Spleen (tissue), 11 donors: ENCODE measurements at regions not wholly inside any gene's neighbourhood (a gene's known extent, or its start where the extent isn't known, plus 50 kb on each side); places are given as distances from the start of the nearest gene placed in this dataset.

Source experiments
- DNase-seq: peaks from one replicate; pipeline ENCODE4 v3.0.0-alpha.2; 2020
- H3K27ac ChIP-seq, 8 donors: fragments of 200-600 bp; sonication (generic) in 7 of 8; 1 replicate in 4 of 8; 2 replicates in 4 of 8; pipeline versions ENCODE4 v1.5.0 to v1.8.0; 2016 to 2021; ENCODE audit warnings: inconsistent platforms in 4 of 8, mild to moderate bottlenecking in 4 of 8, moderate library complexity in 1 of 8
- H3K27me3 ChIP-seq, 7 donors: fragments of 200-600 bp; sonication (generic) in 6 of 7; replicated peaks in 1 of 7; 1 replicate in 4 of 7; 2 replicates in 3 of 7; pipeline versions ENCODE4 v1.5.0 to v1.8.0; 2016 to 2021; ENCODE audit warnings: inconsistent platforms in 3 of 7, mild to moderate bottlenecking in 1 of 7
- H3K36me3 ChIP-seq, 6 donors: fragments of 200-600 bp; sonication (generic) in 5 of 6; 1 replicate in 4 of 6; 2 replicates in 2 of 6; pipeline versions ENCODE4 v1.5.0 to v1.8.0; 2016 to 2021; ENCODE audit warnings: inconsistent platforms in 2 of 6
- H3K4me1 ChIP-seq, 6 donors: fragments of 200-600 bp; sonication (generic) in 5 of 6; 1 replicate in 3 of 6; 2 replicates in 3 of 6; pipeline versions ENCODE4 v1.5.0 to v1.8.0; 2016 to 2021; ENCODE audit warnings: inconsistent platforms in 3 of 6
- H3K4me3 ChIP-seq, 8 donors: fragments of 200-600 bp; sonication (generic) in 7 of 8; 1 replicate in 4 of 8; 2 replicates in 4 of 8; pipeline versions ENCODE4 v1.5.0 to v1.8.0; 2016 to 2021; ENCODE audit warnings: inconsistent platforms in 4 of 8, mild to moderate bottlenecking in 4 of 8, moderate library complexity in 2 of 8
- H3K9me3 ChIP-seq, 8 donors: fragments of 200-600 bp; sonication (generic) in 7 of 8; 1 replicate in 4 of 8; 2 replicates in 4 of 8; pipeline versions ENCODE4 v1.5.0 to v1.8.0; 2016 to 2021; ENCODE audit warnings: inconsistent platforms in 4 of 8
- POLR2A ChIP-seq, 3 donors: fragments of 450-650 bp; IDR thresholded peaks; one replicate each; pipeline ENCODE4 v1.5.1; 2017; ENCODE audit warnings: antibody characterized with exemption in 3 of 3, mild to moderate bottlenecking in 1 of 3
- POLR2AphosphoS5 ChIP-seq, 3 donors: sonication (generic); formaldehyde crosslinking; IDR thresholded peaks; one replicate each; pipeline ENCODE4 v1.5.1; 2017; ENCODE audit warnings: antibody characterized with exemption in 3 of 3
- WGBS, 5 donors: extraction: QIAGEN DNeasy Blood & Tissue Kit in 3 of 5; methylation state at CpG; one replicate each; pipeline versions ENCODE4 v1.1.5 to v1.1.7; 2013 to 2018; 5-methylcytosine and 5-hydroxymethylcytosine counted together
- intact Hi-C: fragments of 100-400 bp; cut with DNase I; formaldehyde crosslinking; loops from one replicate; pipeline ENCODE4 v1.15.0; 2023; ENCODE audit warnings: low total_unique reads
- TF ChIP-seq, protein P1 (sequence below), 11 experiments: fragments of 200-600 bp in 7 of 11; fragments of 450-650 bp in 4 of 11; sonication (generic) in 4 of 11; IDR thresholded peaks in 8 of 11; conservative IDR thresholded peaks in 3 of 11; 1 replicate in 7 of 11; 2 replicates in 4 of 11; pipeline versions ENCODE4 v1.4.0 to v1.8.0; 2016 to 2021; ENCODE audit warnings: antibody characterized with exemption in 11 of 11, inconsistent platforms in 4 of 11, mild to moderate bottlenecking in 1 of 11
- donor health status: healthy with polysubstance abuse.
- donor health status: DM: no; HTN: no; CAD: no; lungs with moderate emphysema.
- donor health status: DM: no; HTN: no; CAD: no.
- donor health status: Bipolar disorder and iron deficiency.
- donor health status: healthy.
- donor health status: DM: no; HTN: no; CAD: no.
- donor health status: DM: yes; HTN: yes; CAD: no.

DNA sequence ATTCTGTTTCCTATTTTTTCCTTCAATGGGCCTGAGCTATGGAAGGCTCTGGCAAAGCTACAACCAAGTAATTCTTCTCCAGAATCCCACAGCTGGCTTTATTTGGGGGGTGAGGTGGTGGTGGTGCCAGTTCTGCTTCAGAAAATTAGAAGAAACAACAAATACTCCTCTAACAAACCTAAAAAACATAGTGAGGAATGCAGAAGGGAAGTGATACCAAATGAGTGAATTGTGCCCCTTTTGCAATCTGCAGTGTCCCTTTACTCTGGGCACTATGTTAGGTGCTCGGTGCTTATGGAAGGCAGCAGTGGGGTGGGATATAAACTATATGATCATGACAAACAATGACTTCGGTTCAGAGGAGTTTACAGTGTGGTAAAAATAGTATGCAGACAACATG is 90.4 kb upstream of the ROPN1 start:
- DNase-seq = no peak
- WGBS, 5 donors = 74 to 82% (median 79%) methylated on average over 2 of the region's 2 CpGs
- Histone ChIP-seq H3K27me3 (peaks cover 0 to 2% (median 0%) of the 10 kb centered on the region in 7 donors), H3K4me3 (no peak overlapping the region), H3K9me3 (no peaks in the 10 kb centered on the region), H3K36me3 (no peaks in the 10 kb centered on the region), H3K27ac (no peak overlapping the region), H3K4me1 (peaks cover 0 to 8% (median 2%) of the 10 kb centered on the region in 6 donors)
- TF ChIP-seq POLR2A (IDR thresholded peaks at IDR 0.05) (no peak), POLR2AphosphoS5 (IDR thresholded peaks at IDR 0.05) (no peak)
- TF ChIP-seq, protein P1, sequence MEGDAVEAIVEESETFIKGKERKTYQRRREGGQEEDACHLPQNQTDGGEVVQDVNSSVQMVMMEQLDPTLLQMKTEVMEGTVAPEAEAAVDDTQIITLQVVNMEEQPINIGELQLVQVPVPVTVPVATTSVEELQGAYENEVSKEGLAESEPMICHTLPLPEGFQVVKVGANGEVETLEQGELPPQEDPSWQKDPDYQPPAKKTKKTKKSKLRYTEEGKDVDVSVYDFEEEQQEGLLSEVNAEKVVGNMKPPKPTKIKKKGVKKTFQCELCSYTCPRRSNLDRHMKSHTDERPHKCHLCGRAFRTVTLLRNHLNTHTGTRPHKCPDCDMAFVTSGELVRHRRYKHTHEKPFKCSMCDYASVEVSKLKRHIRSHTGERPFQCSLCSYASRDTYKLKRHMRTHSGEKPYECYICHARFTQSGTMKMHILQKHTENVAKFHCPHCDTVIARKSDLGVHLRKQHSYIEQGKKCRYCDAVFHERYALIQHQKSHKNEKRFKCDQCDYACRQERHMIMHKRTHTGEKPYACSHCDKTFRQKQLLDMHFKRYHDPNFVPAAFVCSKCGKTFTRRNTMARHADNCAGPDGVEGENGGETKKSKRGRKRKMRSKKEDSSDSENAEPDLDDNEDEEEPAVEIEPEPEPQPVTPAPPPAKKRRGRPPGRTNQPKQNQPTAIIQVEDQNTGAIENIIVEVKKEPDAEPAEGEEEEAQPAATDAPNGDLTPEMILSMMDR (IDR thresholded peaks at IDR 0.05 in 8 of 11, conservative IDR thresholded peaks at IDR 0.05 in 3 of 11) = no peak
- intact Hi-C loops = no loop called here

DNA sequence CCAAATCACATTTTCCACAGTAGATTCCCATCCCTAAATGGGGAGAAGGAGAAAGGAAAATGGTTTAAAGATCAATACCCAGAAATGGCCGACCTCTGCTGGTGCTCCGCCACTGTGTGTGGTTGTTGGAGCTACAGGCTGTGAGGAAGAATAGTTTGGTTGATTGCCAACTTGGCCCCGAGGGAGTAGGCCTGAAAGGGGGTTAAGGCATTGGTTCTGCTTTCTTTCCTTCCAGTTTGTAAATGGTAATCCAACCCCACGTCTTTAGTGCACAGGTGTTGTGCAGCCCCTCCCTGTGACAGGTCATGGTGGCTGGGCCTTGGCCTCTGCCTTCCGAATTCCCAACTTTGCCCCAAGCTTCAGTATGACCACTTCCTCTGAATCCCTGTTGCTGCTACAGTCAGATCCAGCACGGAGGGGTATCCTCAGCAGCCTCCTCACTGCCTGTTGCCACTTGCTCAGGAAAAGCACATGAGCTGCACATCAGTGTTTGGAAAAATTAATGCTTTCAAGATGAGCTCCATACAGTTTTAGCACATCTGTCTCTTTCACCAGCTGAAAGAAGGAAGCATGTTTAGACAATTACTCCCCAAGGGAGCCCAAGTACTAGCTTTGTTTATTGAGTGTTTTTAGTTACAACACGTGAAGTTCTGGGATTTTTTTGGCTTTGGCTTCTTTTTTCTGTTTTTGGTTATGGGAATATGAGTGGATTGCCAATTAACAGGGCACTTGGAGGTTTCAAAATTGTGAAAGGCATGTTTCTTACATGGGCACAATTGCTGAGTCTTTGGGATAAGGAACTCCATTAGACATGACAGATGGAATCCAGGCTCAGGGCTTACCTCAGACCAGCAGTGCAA is 92.3 kb upstream of the ROPN1 start:
- H3K9me3 ChIP-seq = no peaks in the 10 kb centered on the region
- intact Hi-C loops = no loop called here
- TF ChIP-seq, protein P1 (IDR thresholded peaks at IDR 0.05 in 8 of 11, conservative IDR thresholded peaks at IDR 0.05 in 3 of 11) = no peak
- no peak for TF ChIP-seq POLR2A (IDR thresholded peaks at IDR 0.05)
- no peak for TF ChIP-seq POLR2AphosphoS5 (IDR thresholded peaks at IDR 0.05)

DNA sequence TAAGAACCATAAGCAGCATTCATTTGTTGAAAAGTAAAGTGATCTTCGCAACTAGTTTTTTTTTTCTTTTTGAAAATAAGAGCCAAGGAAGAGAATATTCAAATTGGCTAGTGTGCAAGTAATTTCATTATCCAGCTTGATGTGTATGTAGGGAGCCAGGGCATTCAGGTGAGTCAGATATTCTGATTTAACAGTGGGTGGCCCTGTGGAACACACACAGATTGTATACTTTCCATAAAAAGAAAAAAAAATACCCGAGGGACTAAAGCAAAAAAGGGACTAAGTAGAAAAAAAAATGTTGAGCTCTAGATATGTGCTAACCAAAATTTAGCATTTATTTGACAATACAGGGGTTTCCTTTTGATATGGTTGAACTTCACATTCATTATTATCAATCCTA is 96.9 kb upstream of the ROPN1 start:
- H3K27ac ChIP-seq = no peak overlapping the region
- H3K4me1 ChIP-seq = peaks cover 0 to 10% (median 0%) of the 10 kb centered on the region in 6 donors
- no peak for TF ChIP-seq POLR2AphosphoS5 (IDR thresholded peaks at IDR 0.05)
- TF ChIP-seq, protein P1 (IDR thresholded peaks at IDR 0.05 in 8 of 11, conservative IDR thresholded peaks at IDR 0.05 in 3 of 11) = no peak
- no peak for TF ChIP-seq POLR2A (IDR thresholded peaks at IDR 0.05)
- no peak for DNase-seq
- no peaks in the 10 kb centered on the region for H3K36me3 ChIP-seq
- peaks cover 0 to 3% (median 0%) of the 10 kb centered on the region in 7 donors for H3K27me3 ChIP-seq
- no peak overlapping the region for H3K4me3 ChIP-seq
- H3K9me3 ChIP-seq = no peaks in the 10 kb centered on the region
- intact Hi-C loops = no loop called here
- 77 to 89% (median 84%) methylated on average over 2 of the region's 2 CpGs for WGBS, 5 donors

More for the DNA sequence above, 92.3 kb upstream of the ROPN1 start:
- H3K27ac ChIP-seq = no peak overlapping the region
- H3K36me3 ChIP-seq = no peaks in the 10 kb centered on the region
- H3K4me3 ChIP-seq = no peak overlapping the region
- H3K27me3 ChIP-seq = no peaks in the 10 kb centered on the region
- 54 to 60% (median 54%) methylated on average over 7 of the region's 7 CpGs for WGBS, 5 donors
- DNase-seq = no peak
- peaks cover 0 to 7% (median under 1%) of the 10 kb centered on the region in 6 donors for H3K4me1 ChIP-seq

- DNase-seq = no peak
- TF ChIP-seq, protein P1 (IDR thresholded peaks at IDR 0.05 in 8 of 11, conservative IDR thresholded peaks at IDR 0.05 in 3 of 11) = no peak
- TF ChIP-seq POLR2AphosphoS5 (IDR thresholded peaks at IDR 0.05) = no peak
- H3K27me3 ChIP-seq = peaks cover 0 to 3% (median 0%) of the 10 kb centered on the region in 7 donors
- no peaks in the 10 kb centered on the region for H3K9me3 ChIP-seq
- H3K36me3 ChIP-seq = peaks cover 0 to 2% (median 0%) of the 10 kb centered on the region in 6 donors
- 60 to 80% (median 71%) methylated on average over 2 of the region's 2 CpGs for WGBS, 5 donors
- intact Hi-C loops = no loop called here
- peaks cover 0 to 10% (median 0%) of the 10 kb centered on the region in 6 donors for H3K4me1 ChIP-seq
- no peak overlapping the region for H3K27ac ChIP-seq
- H3K4me3 ChIP-seq = no peak overlapping the region
Observed at GRCh38 chr3:124089214-124089613, 97.3 kb upstream of the ROPN1 start.
